HEK293 (cell line): ENCODE measurements at regions not wholly inside any gene's neighbourhood (a gene's known extent, or its start where the extent isn't known, plus 50 kb on each side); places are given as distances from the start of the nearest gene placed in this dataset.

Experiments used
- HOXC10 ChIP-seq: sonication (generic); formaldehyde crosslinking; IDR thresholded peaks from 2 replicates; pipeline ENCODE4 v1.8.1; 2023; ENCODE audit warnings: mild to moderate bottlenecking, missing genetic modification reagents
- MZF1 ChIP-seq: fragments of 450-650 bp; formaldehyde crosslinking; IDR thresholded peaks from 2 replicates; pipeline ENCODE4 v1.5.1; 2017; ENCODE audit warnings: missing biosample characterization, missing genetic modification characterization, borderline replicate concordance
- RBAK ChIP-seq: fragments of 450-650 bp; formaldehyde crosslinking; IDR thresholded peaks from 2 replicates; pipeline ENCODE4 v1.5.1; 2016; ENCODE audit warnings: missing biosample characterization, missing genetic modification characterization
- SCRT2 ChIP-seq: fragments of 450-650 bp; formaldehyde crosslinking; IDR thresholded peaks from 2 replicates; pipeline ENCODE4 v1.5.1; 2016; ENCODE audit warnings: missing biosample characterization, missing genetic modification characterization
- ZBTB20 ChIP-seq: fragments of 450-650 bp; formaldehyde crosslinking; IDR thresholded peaks from 2 replicates; pipeline ENCODE4 v1.5.1; 2016; ENCODE audit warnings: missing biosample characterization, missing genetic modification characterization
- ZFP69B ChIP-seq: fragments of 450-650 bp; formaldehyde crosslinking; IDR thresholded peaks from 2 replicates; pipeline ENCODE4 v1.5.1; 2016; ENCODE audit warnings: missing biosample characterization, missing genetic modification characterization
- ZNF16 ChIP-seq: fragments of 450-650 bp; formaldehyde crosslinking; IDR thresholded peaks from 2 replicates; pipeline ENCODE4 v1.5.1; 2016; ENCODE audit warnings: low read depth, missing biosample characterization, missing genetic modification characterization
- ZNF248 ChIP-seq: fragments of 450-650 bp; formaldehyde crosslinking; IDR thresholded peaks from 2 replicates; pipeline ENCODE4 v1.5.1; 2017; ENCODE audit warnings: missing biosample characterization, missing genetic modification characterization
- ZNF558 ChIP-seq: fragments of 450-650 bp; formaldehyde crosslinking; IDR thresholded peaks from 2 replicates; pipeline ENCODE4 v1.5.1; 2016; ENCODE audit warnings: missing biosample characterization, missing genetic modification characterization
- TF ChIP-seq, protein P1 (sequence below): fragments of 450-650 bp; formaldehyde crosslinking; IDR thresholded peaks from 2 replicates; pipeline ENCODE4 v1.5.1; 2016; ENCODE audit warnings: missing biosample characterization, missing genetic modification characterization
- TF ChIP-seq, protein P2 (sequence below): fragments of 450-650 bp; formaldehyde crosslinking; IDR thresholded peaks from 2 replicates; pipeline ENCODE4 v1.5.1; 2016; ENCODE audit warnings: missing biosample characterization, missing genetic modification characterization
- TF ChIP-seq, protein P3 (sequence below): fragments of 450-650 bp; formaldehyde crosslinking; IDR thresholded peaks from 2 replicates; pipeline ENCODE4 v1.5.1; 2016; ENCODE audit warnings: missing biosample characterization, missing genetic modification characterization
- TF ChIP-seq, protein P4 (sequence below): fragments of 450-650 bp; formaldehyde crosslinking; IDR thresholded peaks from 2 replicates; pipeline ENCODE4 v1.5.1; 2016; ENCODE audit warnings: missing biosample characterization, missing genetic modification characterization

DNA sequence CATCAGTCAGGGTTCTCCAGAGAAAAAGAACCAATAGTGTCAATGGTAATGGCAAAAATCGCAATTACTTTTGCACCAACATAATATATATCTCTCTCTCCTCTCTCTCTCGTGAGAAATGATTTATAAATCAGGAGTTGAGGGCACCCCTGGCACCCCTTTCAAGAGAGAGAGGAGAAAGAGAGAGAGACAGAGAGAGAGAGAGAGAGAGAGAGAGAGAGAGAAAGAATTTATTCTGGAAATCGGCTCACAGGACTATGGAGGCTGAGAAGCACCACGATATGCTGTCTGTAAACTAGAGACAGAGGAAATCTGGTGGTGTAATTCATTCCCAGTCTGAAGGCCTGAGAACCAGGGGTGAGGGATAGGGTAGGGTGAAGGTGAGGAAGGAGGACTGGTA is 201.9 kb upstream of the MAP3K7 start:
- TF ChIP-seq, protein P1, sequence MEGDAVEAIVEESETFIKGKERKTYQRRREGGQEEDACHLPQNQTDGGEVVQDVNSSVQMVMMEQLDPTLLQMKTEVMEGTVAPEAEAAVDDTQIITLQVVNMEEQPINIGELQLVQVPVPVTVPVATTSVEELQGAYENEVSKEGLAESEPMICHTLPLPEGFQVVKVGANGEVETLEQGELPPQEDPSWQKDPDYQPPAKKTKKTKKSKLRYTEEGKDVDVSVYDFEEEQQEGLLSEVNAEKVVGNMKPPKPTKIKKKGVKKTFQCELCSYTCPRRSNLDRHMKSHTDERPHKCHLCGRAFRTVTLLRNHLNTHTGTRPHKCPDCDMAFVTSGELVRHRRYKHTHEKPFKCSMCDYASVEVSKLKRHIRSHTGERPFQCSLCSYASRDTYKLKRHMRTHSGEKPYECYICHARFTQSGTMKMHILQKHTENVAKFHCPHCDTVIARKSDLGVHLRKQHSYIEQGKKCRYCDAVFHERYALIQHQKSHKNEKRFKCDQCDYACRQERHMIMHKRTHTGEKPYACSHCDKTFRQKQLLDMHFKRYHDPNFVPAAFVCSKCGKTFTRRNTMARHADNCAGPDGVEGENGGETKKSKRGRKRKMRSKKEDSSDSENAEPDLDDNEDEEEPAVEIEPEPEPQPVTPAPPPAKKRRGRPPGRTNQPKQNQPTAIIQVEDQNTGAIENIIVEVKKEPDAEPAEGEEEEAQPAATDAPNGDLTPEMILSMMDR (tag by site-specific recombination) = no peak
- TF ChIP-seq MZF1 (tag by site-specific recombination) (no peak), RBAK (tag by site-specific recombination) (no peak), ZNF558 (tag by site-specific recombination) (no peak), ZBTB20 (tag by site-specific recombination) (no peak), ZNF248 (tag by site-specific recombination) (no peak), SCRT2 (tag by site-specific recombination) (no peak), ZFP69B (tag by site-specific recombination) (no peak), HOXC10 (CRISPR knock-in tag) (no peak), ZNF16 (tag by site-specific recombination) (no peak)
- TF ChIP-seq, protein P2, sequence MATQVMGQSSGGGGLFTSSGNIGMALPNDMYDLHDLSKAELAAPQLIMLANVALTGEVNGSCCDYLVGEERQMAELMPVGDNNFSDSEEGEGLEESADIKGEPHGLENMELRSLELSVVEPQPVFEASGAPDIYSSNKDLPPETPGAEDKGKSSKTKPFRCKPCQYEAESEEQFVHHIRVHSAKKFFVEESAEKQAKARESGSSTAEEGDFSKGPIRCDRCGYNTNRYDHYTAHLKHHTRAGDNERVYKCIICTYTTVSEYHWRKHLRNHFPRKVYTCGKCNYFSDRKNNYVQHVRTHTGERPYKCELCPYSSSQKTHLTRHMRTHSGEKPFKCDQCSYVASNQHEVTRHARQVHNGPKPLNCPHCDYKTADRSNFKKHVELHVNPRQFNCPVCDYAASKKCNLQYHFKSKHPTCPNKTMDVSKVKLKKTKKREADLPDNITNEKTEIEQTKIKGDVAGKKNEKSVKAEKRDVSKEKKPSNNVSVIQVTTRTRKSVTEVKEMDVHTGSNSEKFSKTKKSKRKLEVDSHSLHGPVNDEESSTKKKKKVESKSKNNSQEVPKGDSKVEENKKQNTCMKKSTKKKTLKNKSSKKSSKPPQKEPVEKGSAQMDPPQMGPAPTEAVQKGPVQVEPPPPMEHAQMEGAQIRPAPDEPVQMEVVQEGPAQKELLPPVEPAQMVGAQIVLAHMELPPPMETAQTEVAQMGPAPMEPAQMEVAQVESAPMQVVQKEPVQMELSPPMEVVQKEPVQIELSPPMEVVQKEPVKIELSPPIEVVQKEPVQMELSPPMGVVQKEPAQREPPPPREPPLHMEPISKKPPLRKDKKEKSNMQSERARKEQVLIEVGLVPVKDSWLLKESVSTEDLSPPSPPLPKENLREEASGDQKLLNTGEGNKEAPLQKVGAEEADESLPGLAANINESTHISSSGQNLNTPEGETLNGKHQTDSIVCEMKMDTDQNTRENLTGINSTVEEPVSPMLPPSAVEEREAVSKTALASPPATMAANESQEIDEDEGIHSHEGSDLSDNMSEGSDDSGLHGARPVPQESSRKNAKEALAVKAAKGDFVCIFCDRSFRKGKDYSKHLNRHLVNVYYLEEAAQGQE (tag by site-specific recombination) = no peak
- TF ChIP-seq, protein P3, sequence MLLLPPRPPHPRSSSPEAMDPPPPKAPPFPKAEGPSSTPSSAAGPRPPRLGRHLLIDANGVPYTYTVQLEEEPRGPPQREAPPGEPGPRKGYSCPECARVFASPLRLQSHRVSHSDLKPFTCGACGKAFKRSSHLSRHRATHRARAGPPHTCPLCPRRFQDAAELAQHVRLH (tag by site-specific recombination) = no peak
- TF ChIP-seq, protein P4, sequence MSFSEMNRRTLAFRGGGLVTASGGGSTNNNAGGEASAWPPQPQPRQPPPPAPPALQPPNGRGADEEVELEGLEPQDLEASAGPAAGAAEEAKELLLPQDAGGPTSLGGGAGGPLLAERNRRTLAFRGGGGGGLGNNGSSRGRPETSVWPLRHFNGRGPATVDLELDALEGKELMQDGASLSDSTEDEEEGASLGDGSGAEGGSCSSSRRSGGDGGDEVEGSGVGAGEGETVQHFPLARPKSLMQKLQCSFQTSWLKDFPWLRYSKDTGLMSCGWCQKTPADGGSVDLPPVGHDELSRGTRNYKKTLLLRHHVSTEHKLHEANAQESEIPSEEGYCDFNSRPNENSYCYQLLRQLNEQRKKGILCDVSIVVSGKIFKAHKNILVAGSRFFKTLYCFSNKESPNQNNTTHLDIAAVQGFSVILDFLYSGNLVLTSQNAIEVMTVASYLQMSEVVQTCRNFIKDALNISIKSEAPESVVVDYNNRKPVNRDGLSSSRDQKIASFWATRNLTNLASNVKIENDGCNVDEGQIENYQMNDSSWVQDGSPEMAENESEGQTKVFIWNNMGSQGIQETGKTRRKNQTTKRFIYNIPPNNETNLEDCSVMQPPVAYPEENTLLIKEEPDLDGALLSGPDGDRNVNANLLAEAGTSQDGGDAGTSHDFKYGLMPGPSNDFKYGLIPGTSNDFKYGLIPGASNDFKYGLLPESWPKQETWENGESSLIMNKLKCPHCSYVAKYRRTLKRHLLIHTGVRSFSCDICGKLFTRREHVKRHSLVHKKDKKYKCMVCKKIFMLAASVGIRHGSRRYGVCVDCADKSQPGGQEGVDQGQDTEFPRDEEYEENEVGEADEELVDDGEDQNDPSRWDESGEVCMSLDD (tag by site-specific recombination) = no peak
